Gastrocnemius medialis (tissue), 4 donors: ENCODE measurements at regions not wholly inside any gene's neighbourhood (a gene's known extent, or its start where the extent isn't known, plus 50 kb on each side); places are given as distances from the start of the nearest gene placed in this dataset.

ENCODE experiments used
- ATAC-seq, 2 donors: fragments of 150-250 bp; one replicate each; pipeline ENCODE4 v1.9.1; 2016
- DNase-seq, 2 donors: peaks; one replicate each; pipeline ENCODE4 v3.0.0-alpha.2; 2019
- H3K27ac ChIP-seq, 4 donors: fragments of 200-600 bp; sonication (generic); 1 replicate in 1 of 4; 2 replicates in 3 of 4; pipeline ENCODE4 v1.5.1; 2016 to 2018; ENCODE audit warnings: mild to moderate bottlenecking in 2 of 4, moderate library complexity in 1 of 4
- H3K27me3 ChIP-seq, 3 donors: fragments of 200-600 bp; sonication (generic) in 2 of 3; 1 replicate in 1 of 3; 2 replicates in 2 of 3; pipeline versions ENCODE4 v1.5.1 to v1.6.0; 2016 to 2019; ENCODE audit warnings: mild to moderate bottlenecking in 1 of 3, moderate library complexity in 1 of 3
- H3K36me3 ChIP-seq, 2 donors: fragments of 200-600 bp; sonication (generic) in 1 of 2; one replicate each; pipeline ENCODE4 v1.5.1; 2017 to 2018
- H3K4me1 ChIP-seq, 2 donors: fragments of 200-600 bp; sonication (generic) in 1 of 2; one replicate each; pipeline ENCODE4 v1.5.1; 2016 to 2017; ENCODE audit warnings: mild to moderate bottlenecking in 2 of 2
- H3K4me3 ChIP-seq, 4 donors: fragments of 200-600 bp; sonication (generic) in 3 of 4; 1 replicate in 1 of 4; 2 replicates in 3 of 4; pipeline ENCODE4 v1.5.1; 2016 to 2019; ENCODE audit warnings: mild to moderate bottlenecking in 2 of 4
- H3K9me3 ChIP-seq, 3 donors: fragments of 200-600 bp; sonication (generic) in 2 of 3; 1 replicate in 1 of 3; 2 replicates in 2 of 3; pipeline ENCODE4 v1.5.1; 2016 to 2019
- CTCF ChIP-seq, 5 experiments: fragments of 450-650 bp in 3 of 5; fragments of 200-600 bp in 2 of 5; sonication (generic) in 2 of 5; IDR thresholded peaks in 4 of 5; conservative IDR thresholded peaks in 1 of 5; 1 replicate in 4 of 5; 2 replicates in 1 of 5; pipeline ENCODE4 v1.5.1; 2016 to 2019; ENCODE audit warnings: antibody characterized with exemption in 5 of 5, mild to moderate bottlenecking in 3 of 5, moderate library complexity in 3 of 5
- POLR2A ChIP-seq, 2 donors: fragments of 450-650 bp; IDR thresholded peaks; one replicate each; pipeline ENCODE4 v1.6.1; 2017; ENCODE audit warnings: antibody characterized with exemption in 2 of 2, mild to moderate bottlenecking in 2 of 2, moderate library complexity in 2 of 2
- in situ Hi-C, 4 donors: fragments of 200-750 bp; cut with MboI; loops; one replicate each; pipeline versions ENCODE4 v1.15.0 to v1.8.0; 2017; ENCODE audit warnings: low sequenced_read_pairs in 4 of 4
- intact Hi-C: fragments of 100-400 bp; cut with DNase I; formaldehyde crosslinking; loops from one replicate; pipeline ENCODE4 v1.15.1; 2023; ENCODE audit warnings: low total_unique reads

- no peak for DNase-seq
- H3K27me3 ChIP-seq, result no peaks in the 10 kb centered on the region
- H3K4me1 ChIP-seq, result no peaks in the 10 kb centered on the region
- no peak for TF ChIP-seq POLR2A (IDR thresholded peaks at IDR 0.05)
- no peak for TF ChIP-seq CTCF (IDR thresholded peaks at IDR 0.05 in 4 of 5, conservative IDR thresholded peaks at IDR 0.05 in 1 of 5)
- in situ Hi-C loops (no loop called here), intact Hi-C loops (no loop called here)
- no peak overlapping the region for H3K4me3 ChIP-seq
- H3K9me3 ChIP-seq, result no peaks in the 10 kb centered on the region
- H3K27ac ChIP-seq, result no peak overlapping the region
- H3K36me3 ChIP-seq, result no peaks in the 10 kb centered on the region
- ATAC-seq, result no peak
These were observed 81.6 kb upstream of the CSNK1A1L start for GRCh38 chr13:37187105-37187504.

- in situ Hi-C loops, result no loop called here
- no peaks in the 10 kb centered on the region for H3K27me3 ChIP-seq
- TF ChIP-seq POLR2A (IDR thresholded peaks at IDR 0.05) (no peak), CTCF (IDR thresholded peaks at IDR 0.05 in 4 of 5, conservative IDR thresholded peaks at IDR 0.05 in 1 of 5) (no peak)
These were observed 76.2 kb upstream of the CSNK1A1L start for GRCh38 chr13:37181620-37182019.

GRCh38 chr13:37179645-37180044, 74.2 kb upstream of the CSNK1A1L start:
- in situ Hi-C loops (no loop called here), intact Hi-C loops (no loop called here)
- no peaks in the 10 kb centered on the region for H3K27me3 ChIP-seq
- H3K36me3 ChIP-seq, result no peaks in the 10 kb centered on the region
- no peak overlapping the region for H3K4me3 ChIP-seq
- TF ChIP-seq CTCF (IDR thresholded peaks at IDR 0.05 in 4 of 5, conservative IDR thresholded peaks at IDR 0.05 in 1 of 5), result no peak
- TF ChIP-seq POLR2A (IDR thresholded peaks at IDR 0.05), result no peak
- H3K4me1 ChIP-seq, result peaks cover 0 to 5% of the 10 kb centered on the region in 2 donors
- no peak for DNase-seq
- H3K27ac ChIP-seq, result no peak overlapping the region
- no peaks in the 10 kb centered on the region for H3K9me3 ChIP-seq
- no peak for ATAC-seq

More at GRCh38 chr13:37181620-37182019, 76.2 kb upstream of the CSNK1A1L start:
- H3K9me3 ChIP-seq, result no peaks in the 10 kb centered on the region
- no peak for DNase-seq
- H3K27ac ChIP-seq, result no peak overlapping the region
- peaks cover 0 to 4% of the 10 kb centered on the region in 2 donors for H3K4me1 ChIP-seq
- H3K4me3 ChIP-seq, result no peak overlapping the region
- H3K36me3 ChIP-seq, result no peaks in the 10 kb centered on the region
- intact Hi-C loops, result no loop called here
- no peak for ATAC-seq

- Histone ChIP-seq H3K27me3 (no peaks in the 10 kb centered on the region), H3K9me3 (no peaks in the 10 kb centered on the region), H3K4me1 (peaks cover 0 to 5% of the 10 kb centered on the region in 2 donors), H3K27ac (no peak overlapping the region), H3K4me3 (no peak overlapping the region), H3K36me3 (no peaks in the 10 kb centered on the region)
- ATAC-seq, result no peak
- no peak for DNase-seq
- in situ Hi-C loops (no loop called here), intact Hi-C loops (no loop called here)
- TF ChIP-seq CTCF (IDR thresholded peaks at IDR 0.05 in 4 of 5, conservative IDR thresholded peaks at IDR 0.05 in 1 of 5), result no peak
- TF ChIP-seq POLR2A (IDR thresholded peaks at IDR 0.05), result no peak
These were observed 71.7 kb upstream of the CSNK1A1L start for GRCh38 chr13:37177125-37177524.

- H3K4me1 ChIP-seq, result peaks cover 0 to 5% of the 10 kb centered on the region in 2 donors
- no peak overlapping the region for H3K27ac ChIP-seq
- TF ChIP-seq CTCF (IDR thresholded peaks at IDR 0.05 in 4 of 5, conservative IDR thresholded peaks at IDR 0.05 in 1 of 5) (no peak), POLR2A (IDR thresholded peaks at IDR 0.05) (no peak)
- H3K4me3 ChIP-seq, result no peak overlapping the region
- DNase-seq (no peak), ATAC-seq (peak; percentile 75 to 84)
- in situ Hi-C loops (no loop called here), intact Hi-C loops (no loop called here)
- H3K27me3 ChIP-seq, result no peaks in the 10 kb centered on the region
- no peaks in the 10 kb centered on the region for H3K9me3 ChIP-seq
- no peaks in the 10 kb centered on the region for H3K36me3 ChIP-seq
These were observed 70.5 kb upstream of the CSNK1A1L start for GRCh38 chr13:37175996-37176395.
